NOMO-1 (cell line): ENCODE measurements at regions not wholly inside any gene's neighbourhood (a gene's known extent, or its start where the extent isn't known, plus 50 kb on each side); places are given as distances from the start of the nearest gene placed in this dataset.
"Not testable (repeated sequence)": the region's sequence is repeated elsewhere in the genome, so short reads cannot be mapped to it uniquely, and the experiment has no call there.

Experiments
- DNase-seq, 2 experiments: peaks; one replicate each; lab custom pipeline; 2025; ENCODE audit not compliant: unreplicated experiment in 2 of 2; lab: John Stamatoyannopoulos, UW

DNA sequence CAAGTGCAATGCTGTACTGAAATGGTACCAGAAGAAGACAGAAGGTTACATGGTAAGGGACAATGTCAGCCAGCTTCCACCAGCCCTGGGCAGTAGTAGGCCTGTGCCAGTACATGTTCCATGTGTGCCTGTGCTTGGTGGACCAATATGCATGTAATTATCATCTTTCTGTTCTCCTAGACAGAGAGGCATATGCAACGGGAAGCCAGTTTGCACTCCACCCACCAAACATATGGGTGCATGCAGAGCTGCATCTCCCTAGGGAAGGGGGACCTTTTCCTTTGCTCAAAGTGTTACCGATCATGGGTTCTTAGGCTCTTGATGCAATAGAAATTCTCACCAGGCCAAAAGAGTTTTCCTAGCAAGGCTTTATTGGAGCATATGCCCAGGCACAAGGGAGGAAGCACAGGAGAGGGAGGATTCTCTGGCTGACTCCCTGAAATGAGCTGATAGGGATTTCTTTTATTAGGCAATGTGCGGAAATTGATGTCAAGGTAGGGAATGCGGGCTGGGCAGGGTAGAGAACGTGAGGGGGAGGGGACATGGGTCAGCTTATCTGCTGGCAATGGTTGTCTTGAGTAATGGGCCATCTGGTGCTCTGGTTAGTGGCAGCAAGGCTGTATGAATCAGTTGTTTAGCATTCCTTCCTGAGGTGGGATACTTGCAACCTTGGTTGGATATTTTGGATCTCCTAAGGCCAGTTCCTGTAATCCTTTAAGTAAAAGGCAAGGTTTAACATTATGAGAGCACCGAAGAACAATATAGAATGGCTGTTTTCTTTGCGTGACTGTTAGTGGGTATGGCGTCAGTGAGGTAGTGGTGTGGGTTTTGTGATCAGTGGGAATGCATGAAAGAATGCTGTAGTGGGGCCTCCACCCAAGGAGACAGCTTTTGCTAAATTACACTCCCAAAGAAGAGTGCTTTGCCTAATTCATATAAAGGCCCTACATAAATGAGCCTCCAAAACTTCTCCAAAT, 102.5 kb downstream of the CDRT15L2 start:
- DNase-seq, result not testable (repeated sequence)

DNA sequence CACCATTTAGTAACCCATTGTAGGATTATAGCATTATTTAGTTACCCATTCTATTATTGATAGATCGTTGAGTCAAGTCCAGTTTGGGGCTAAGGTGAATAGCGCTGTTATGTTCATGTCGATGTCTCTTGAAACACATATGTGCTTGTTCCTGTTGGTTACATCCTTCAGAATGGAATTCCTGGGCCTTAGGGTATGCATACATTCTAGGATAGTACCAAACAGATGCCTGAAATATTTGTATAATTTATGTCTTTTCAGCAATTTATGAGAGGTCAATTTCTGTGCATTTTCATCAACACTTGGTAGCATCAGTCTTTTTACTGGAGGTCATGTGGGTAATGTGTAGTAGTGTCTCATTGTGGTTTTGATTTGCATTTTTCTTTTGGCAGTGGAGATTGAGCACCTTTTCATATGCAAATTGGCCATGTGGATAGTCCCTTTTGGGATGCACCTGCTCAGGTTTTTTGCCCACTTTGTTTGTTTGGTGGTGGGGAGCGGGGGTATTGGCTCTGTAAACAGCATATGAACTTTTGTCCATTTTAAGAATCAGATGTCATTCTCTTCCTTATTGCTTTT, 104.2 kb downstream of the CDRT15L2 start:
- DNase-seq, result not testable (repeated sequence)

DNA sequence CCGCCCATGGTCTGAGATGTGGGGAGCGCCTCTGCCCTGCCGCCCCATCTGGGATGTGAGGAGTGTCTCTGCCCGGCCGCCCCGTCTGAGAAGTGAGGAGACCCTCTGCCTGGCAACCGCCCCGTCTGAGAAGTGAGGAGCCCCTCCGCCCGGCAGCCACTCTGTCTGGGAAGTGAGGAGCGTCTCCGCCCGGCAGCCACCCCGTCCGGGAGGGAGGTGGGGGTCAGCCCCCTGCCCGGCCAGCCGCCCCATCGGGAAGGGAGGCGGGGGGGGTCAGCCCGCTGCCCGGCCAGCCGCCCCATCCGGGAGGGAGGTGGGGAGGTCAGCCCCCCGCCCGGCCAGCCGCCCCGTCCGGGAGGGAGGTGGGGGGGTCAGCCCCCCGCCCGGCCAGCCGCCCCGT, 105.5 kb downstream of the CDRT15L2 start:
- not testable (repeated sequence) for DNase-seq

DNA sequence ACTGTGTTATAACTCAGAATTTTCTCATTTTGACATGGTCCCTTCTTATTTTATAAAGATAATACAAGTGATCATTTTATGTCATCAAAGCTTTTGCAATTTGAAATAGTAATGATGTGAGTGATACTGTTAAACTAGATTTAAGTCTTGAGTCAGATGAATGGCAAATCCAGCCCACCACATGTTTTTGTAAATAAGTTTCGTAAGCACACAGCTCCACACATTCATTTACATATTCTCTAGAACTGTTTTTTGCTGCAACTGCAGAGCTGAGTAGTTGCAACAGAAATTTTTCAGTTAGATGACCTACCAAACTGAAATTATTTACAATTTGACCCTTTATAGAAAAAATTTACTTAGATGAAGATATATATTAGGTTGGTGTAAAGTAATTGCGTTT, 108.1 kb downstream of the CDRT15L2 start:
- not testable (repeated sequence) for DNase-seq

DNA sequence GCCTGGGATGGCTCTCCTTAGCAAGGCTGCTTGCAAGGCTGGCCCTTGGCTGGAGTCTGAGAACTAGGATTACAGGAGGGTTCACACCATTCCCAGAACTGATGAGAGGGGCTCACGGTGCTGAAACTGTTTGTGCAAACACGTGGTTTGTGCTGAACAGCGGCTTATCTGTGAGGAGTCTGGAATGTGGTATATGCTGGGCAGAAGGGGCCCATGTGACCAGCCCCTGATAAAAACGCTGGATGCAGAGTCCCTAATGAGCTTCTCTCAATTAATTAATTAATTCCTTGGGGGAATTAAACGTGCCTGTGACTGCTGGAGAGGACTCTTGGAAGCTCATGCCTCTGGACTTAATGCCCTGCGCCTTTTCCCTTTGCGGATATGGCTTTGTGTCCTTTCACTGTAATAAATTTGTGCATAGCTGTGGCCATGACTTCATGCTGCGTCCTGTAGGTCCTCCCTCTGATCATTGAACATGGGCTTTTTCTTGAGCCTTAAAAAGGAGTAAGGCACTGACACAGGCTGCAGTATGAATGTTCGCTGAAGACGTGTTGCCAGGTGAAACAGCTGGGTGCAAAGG, 109.7 kb downstream of the CDRT15L2 start:
- DNase-seq, result not testable (repeated sequence)

DNA sequence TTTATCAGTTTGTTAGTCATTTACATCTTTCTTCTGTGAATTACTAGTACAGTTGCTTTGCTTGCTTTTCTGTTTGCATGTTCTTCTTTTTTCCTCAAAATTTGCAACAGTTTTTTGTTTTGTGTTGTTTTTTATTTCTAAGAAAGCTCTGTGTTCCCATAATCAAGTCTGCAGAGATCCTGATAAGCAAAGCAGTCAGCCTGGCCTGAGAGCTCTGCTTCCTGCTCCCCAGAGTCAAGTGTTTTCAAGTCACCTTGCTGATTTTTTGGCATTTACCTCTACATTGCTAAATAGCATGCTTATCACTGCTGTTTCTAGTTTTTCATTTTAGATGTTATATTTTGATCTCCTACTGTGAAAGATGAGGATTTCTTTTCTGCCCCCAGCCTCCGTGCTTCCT, 113.2 kb downstream of the CDRT15L2 start:
- not testable (repeated sequence) for DNase-seq

DNA sequence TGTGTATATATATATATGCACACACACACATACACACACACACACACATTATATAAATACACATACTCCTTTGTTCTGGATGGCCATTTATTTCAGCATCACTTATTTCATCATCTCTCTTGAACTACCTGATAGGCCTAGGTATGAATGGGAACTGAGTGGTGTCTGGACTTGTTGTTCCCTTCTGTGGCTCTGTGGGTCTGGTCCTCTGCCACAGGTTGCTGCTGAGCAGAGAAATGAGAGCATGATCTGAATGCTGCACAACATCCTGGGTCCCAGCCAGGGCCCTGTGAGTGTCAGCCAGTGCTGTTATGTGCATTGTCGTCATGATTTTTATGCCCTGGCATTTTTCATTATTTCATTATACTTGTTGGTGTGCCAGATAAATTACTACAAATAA, 116.3 kb downstream of the CDRT15L2 start:
- DNase-seq, result not testable (repeated sequence)

DNA sequence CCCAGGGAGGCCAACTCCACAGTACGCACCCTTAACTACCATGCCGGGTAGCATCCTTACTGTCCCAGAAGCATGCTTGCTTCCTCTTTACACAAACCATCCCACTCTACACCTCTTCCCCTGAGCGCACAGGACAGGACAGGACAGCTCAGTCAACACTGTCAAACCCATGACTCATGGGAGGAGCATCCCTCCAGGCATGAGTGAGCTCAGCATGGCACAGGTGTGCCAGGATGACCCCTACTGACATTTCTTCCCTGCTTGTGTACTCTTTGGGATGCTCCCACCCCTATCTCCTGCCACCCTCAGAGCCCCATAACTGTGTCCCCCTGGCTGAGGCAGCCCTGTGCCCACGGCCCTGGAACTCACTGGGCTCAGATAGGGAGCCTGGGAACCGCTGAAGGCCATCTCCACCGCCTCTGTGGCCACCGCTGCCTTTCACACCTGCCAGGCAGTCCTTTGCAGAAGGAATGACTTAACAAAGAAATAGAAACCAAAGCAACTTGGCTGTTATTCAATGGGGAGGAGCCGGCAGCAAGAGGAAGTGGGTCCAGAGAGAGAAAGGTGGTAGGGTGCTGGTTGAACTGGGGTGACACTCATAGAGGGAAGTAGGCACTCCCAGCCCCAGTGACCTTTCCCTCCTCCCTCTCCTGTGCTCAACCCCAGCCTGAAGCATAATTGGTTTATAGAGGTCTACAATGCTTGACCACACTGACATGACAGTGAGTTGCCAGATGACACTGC, 119.1 kb downstream of the CDRT15L2 start:
- peak; percentile 67 to 78 for DNase-seq

DNA sequence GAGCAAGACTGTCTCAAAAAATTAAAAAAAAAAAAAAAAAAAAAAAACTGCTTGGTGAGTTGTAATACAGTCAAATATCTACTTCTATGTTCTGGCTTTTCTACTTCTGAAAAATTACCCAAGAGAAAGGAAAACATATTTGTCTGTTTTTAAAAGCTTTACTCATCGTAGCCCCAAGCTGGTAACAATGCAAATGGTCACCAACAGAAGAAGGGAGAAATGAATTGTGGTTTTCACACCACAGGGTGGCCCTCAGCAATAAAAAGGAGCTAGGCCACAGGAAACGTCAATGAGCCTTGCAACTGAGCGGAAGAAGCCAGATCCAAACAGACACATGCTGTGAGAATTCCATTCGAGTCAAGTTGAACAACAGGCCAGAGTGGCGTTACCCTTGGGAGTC, 121.0 kb downstream of the CDRT15L2 start:
- not testable (repeated sequence) for DNase-seq

DNA sequence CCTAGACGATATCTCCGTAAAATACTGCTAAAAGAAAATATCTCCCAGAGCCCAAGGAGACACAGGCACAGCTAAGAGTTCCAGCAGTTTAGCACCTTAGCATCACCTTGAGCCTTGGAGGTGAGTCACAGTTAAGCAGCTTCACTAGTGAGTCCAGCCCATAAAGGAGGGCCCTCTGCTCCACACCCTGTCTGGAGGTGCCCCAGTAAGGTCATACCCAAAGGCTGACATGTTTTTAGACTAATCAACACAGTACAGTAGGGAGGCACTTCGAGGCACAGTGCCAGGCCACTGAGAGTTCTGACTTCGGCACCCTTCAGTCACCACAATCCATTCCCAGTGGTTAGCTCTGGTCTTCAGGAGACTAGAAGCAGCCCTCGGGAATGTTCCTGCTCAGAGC, 121.8 kb downstream of the CDRT15L2 start:
- DNase-seq, result not testable (repeated sequence)

DNA sequence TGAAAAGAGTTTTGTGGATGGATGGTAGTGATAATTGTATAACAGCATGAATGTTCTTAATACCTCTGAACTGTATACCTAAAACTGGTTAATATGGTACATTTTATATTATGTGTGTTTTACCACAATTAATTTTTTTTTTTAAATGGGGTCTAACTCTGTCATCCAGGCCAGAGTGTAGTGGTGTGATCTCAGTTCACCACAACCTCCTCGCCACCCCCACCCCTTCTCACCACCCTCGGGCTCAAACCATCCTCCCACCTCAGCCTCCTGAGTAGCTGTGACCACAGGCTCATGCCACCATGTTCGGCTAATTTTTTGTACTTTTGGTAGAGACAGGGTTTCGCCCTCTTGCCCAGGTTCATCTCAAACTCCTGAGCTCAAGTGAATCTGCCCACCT, 123.2 kb downstream of the CDRT15L2 start:
- no peak for DNase-seq

DNA sequence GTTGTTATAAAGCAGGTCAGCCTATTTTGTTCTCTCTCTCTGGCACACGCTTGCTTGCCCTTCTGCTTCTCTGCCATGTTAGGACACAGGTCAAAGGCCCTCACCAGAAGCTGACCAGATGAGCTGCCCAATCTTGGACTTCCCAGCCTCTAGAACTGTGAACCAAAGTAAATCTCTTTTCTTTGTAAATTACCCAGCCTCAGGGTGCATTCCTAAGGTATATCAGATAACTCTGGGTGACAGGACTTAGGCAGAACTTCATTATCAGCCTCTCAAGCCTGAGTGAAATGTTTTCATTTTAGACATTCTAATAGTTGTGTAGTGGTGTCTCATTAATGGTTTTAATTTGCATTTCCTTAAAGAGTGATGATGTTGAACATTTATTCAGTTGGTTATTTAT, 124.3 kb downstream of the CDRT15L2 start:
- DNase-seq, result no peak

DNA sequence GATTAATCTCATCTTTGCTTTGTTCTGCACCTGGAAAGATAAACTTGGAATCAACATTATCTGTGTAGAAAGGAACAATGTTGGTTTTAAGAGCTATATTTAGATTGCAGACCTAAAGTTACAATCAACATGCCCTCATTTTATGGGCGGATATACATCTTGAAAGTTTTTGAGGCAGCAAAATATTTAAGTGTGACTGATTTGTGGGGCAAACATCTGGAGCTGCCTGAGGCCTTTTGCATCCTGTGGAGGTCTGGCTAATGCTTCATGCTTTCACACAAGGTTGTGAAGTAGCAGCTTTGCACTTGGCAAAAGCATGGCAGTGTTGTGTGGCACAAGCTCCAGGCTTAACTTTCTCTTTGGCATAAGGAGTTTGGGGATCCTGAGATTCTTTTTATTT, 125.7 kb downstream of the CDRT15L2 start:
- not testable (repeated sequence) for DNase-seq

DNA sequence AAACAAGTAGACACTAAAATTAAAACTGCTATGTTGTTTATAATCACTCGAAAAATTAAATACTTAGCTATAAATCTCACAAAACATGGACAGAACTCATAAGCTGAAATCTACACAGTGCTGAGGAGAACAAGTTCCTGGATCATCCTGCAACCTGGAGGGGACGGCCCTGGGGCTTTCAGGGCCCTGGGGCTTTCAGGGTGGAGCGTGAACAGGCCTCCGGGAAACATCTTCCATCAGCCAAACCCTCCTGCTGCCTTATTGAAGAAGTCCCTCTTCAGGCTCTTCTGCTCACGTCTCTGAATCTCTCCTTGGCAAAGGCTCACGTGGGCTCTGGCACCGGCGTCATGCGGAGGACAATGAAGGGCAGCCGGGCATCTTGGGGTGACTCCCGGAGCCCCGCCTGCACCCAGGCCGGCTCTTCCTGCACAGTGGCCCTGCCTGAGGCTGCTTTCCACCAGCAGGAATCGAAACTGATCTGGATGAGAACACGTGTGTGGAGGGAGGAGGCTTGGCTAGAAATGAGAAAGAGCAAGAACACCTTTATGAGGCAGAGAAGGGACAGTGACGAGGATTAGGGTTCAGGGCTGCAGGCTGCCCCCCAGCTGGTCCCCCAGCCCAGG, 127.3 kb downstream of the CDRT15L2 start:
- peak; percentile 56 to 62 for DNase-seq

DNA sequence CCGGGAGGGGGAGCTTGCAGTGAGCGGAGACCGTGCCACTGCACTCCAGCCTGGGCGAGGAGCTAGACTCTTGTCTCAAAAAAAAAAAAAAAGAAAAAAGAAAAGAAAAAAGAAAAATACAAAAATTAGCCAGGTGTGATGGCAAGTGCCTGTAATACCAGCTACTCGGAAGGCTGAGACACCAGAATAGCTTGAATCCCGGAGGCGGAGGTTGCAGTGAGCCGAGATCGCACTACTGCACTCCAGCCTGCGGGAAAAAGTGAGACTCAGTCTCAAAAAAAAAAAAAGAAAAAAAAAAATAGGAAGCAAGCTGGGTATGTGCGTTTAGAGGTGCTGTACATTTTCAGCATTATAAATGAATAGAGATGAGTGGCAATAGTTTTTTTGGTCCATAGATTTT, 129.3 kb downstream of the CDRT15L2 start:
- DNase-seq, result not testable (repeated sequence)

DNA sequence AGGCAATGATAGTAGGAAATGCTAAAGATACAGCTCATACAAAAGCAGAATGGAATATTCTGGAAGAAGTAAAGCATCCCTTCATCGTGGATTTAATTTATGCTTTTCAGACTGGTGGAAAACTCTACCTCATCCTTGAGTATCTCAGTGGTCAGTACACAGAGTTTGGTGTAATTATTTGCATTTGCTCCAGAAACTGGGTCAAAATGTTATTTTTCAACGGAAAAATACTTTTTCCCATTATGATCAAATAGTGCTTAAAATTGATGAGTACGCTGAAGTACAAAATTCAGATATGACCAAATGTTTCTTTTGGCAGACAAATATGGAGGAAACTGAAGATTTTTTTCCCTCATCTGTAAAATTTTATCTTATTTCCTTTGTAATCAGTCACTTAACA, 137.0 kb downstream of the CDRT15L2 start:
- not testable (repeated sequence) for DNase-seq

DNA sequence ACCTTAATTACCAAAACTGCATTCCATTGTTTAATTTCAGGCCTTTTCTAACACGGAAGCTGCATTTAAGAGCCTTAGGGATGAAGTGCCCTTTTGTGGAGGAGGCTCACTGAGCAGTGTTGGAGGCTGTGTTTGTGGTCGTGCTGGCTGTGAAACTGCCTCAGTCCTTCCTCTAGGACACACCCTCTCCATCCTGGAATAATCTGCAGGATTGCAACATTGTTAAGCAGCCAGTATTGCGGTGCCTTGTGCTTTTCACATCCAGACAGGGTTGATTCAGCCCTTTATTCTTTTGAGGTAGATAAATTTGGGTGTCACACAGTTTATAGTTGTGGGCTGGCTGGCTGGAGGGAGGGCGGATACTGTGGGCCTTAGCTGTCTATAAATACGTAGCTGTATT, 141.6 kb downstream of the CDRT15L2 start:
- no peak for DNase-seq

DNA sequence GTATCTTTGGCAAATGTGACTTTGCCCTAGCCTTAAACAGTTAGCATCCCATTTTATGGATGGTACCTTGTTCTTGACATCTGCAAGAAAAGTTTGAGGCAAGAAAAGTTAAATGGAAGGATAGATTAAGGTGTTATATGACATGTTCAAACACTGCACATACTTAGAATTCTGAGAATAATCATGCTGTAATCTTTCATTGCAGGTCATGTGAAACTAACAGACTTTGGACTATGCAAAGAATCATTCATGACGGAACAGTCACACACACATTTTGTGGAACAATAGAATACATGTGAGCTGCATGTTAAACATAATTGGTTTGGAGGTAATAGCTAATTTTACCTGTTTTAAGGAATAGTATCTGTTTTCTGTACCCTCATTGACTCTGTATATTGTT, 144.9 kb downstream of the CDRT15L2 start:
- not testable (repeated sequence) for DNase-seq

DNA sequence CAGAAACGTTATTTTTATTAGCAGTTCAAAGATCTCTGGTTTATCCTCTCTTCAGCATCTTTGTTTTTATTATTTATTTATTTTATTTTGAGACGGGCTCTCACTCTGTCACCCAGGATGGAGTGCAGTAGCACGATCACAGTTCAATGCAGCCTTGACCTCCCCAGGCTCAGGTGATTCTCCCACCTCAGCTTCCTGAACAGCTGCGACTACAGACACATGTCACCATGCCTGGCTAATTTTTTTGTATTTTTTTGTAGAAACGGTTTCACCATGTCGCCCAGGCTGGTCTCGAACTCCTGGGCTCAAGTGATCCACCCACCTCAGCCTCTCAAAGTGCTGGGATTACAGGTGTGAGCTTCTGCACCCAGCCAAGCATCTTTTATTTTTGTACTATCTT, 147.7 kb downstream of the CDRT15L2 start:
- DNase-seq, result not testable (repeated sequence)

DNA sequence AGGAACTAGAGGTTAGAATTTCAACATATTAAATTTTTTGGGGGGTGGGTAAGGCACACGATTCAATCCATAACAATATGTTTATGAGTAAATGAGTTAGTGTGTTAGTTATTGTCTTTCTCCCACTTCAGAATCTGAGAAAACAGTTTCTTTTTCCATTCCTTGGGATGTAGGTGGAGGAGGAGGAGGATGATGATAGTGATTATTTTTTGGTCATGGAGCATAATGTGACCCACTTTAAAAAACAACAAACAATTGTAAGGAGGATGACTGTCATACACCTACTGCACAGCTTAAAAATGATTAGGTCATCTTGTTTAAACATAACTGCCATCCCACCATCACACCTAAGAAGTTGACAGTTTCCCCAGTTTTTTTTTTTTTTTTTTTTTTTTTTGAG, 148.7 kb downstream of the CDRT15L2 start:
- DNase-seq, result no peak
